ENCODE measurements at regions not wholly inside any gene's neighbourhood (a gene's known extent, or its start where the extent isn't known, plus 50 kb on each side); places are given as distances from the start of the nearest gene placed in this dataset.

- Mint-ChIP-seq H3K36me3 (ENCODE audit: unreplicated experiment) (peaks cover 1% of the 10 kb centered on the region), H3K4me3 (ENCODE audit: unreplicated experiment) (no peak overlapping the region), H3K4me1 (ENCODE audit: unreplicated experiment) (no peaks in the 10 kb centered on the region), H3K27me3 (ENCODE audit: unreplicated experiment) (peaks cover 24% of the 10 kb centered on the region), H3K9me3 (ENCODE audit: unreplicated experiment) (peaks cover 25% of the 10 kb centered on the region), H3K27ac (ENCODE audit: unreplicated experiment) (no peak overlapping the region)
- TF ChIP-seq, protein P1, sequence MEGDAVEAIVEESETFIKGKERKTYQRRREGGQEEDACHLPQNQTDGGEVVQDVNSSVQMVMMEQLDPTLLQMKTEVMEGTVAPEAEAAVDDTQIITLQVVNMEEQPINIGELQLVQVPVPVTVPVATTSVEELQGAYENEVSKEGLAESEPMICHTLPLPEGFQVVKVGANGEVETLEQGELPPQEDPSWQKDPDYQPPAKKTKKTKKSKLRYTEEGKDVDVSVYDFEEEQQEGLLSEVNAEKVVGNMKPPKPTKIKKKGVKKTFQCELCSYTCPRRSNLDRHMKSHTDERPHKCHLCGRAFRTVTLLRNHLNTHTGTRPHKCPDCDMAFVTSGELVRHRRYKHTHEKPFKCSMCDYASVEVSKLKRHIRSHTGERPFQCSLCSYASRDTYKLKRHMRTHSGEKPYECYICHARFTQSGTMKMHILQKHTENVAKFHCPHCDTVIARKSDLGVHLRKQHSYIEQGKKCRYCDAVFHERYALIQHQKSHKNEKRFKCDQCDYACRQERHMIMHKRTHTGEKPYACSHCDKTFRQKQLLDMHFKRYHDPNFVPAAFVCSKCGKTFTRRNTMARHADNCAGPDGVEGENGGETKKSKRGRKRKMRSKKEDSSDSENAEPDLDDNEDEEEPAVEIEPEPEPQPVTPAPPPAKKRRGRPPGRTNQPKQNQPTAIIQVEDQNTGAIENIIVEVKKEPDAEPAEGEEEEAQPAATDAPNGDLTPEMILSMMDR (IDR thresholded peaks at IDR 0.05): no peak
- DNase-seq (ENCODE audit: extremely low spot score, unreplicated experiment): no peak
Observed at GRCh38 chr10:113480081-113480360, 72.8 kb upstream of the HABP2 start.

GRCh38 chr10:113480851-113481502, 71.9 kb upstream of the HABP2 start:
- Mint-ChIP-seq H3K36me3 (ENCODE audit: unreplicated experiment) (peaks cover 1% of the 10 kb centered on the region), H3K4me1 (ENCODE audit: unreplicated experiment) (no peaks in the 10 kb centered on the region), H3K4me3 (ENCODE audit: unreplicated experiment) (no peak overlapping the region), H3K9me3 (ENCODE audit: unreplicated experiment) (peaks cover 25% of the 10 kb centered on the region), H3K27me3 (ENCODE audit: unreplicated experiment) (peaks cover 30% of the 10 kb centered on the region), H3K27ac (ENCODE audit: unreplicated experiment) (no peak overlapping the region)
- TF ChIP-seq, protein P1 (IDR thresholded peaks at IDR 0.05): no peak
- DNase-seq (ENCODE audit: extremely low spot score, unreplicated experiment): no peak

DNA sequence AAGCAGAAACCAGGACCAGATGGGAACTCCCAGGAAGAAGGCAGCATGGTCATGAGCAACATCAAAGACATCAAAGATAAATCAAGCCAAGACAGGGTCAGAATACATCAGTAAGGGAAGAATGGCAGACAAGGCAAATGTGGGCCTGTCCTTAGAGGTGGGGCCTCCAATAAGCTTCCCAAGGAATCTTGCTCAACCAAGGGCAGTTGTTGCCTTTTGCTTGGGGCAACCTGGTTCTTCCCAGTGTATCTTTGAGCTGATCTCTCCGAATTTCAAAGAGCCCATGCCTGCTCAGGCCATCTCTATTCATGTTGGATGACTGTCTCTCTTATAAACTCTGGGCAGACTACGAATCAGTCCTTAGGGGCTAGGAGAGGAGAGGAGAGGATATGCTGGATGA, 68.4 kb upstream of the HABP2 start:
- Mint-ChIP-seq H3K4me1 (ENCODE audit: unreplicated experiment) (no peaks in the 10 kb centered on the region), H3K27ac (ENCODE audit: unreplicated experiment) (no peak overlapping the region), H3K4me3 (ENCODE audit: unreplicated experiment) (no peak overlapping the region), H3K27me3 (ENCODE audit: unreplicated experiment) (peaks cover 45% of the 10 kb centered on the region), H3K9me3 (ENCODE audit: unreplicated experiment) (peaks cover 23% of the 10 kb centered on the region), H3K36me3 (ENCODE audit: unreplicated experiment) (peaks cover 1% of the 10 kb centered on the region)
- no peak for DNase-seq (ENCODE audit: extremely low spot score, unreplicated experiment)
- TF ChIP-seq, protein P1 (IDR thresholded peaks at IDR 0.05): no peak

GRCh38 chr10:113485736-113486135, 67.1 kb upstream of the HABP2 start:
- TF ChIP-seq, protein P1 (IDR thresholded peaks at IDR 0.05): no peak
- no peaks in the 10 kb centered on the region for H3K4me1 Mint-ChIP-seq (ENCODE audit: unreplicated experiment)
- H3K27ac Mint-ChIP-seq (ENCODE audit: unreplicated experiment): no peak overlapping the region
- no peaks in the 10 kb centered on the region for H3K36me3 Mint-ChIP-seq (ENCODE audit: unreplicated experiment)
- no peak overlapping the region for H3K4me3 Mint-ChIP-seq (ENCODE audit: unreplicated experiment)
- peaks cover 10% of the 10 kb centered on the region for H3K9me3 Mint-ChIP-seq (ENCODE audit: unreplicated experiment)
- DNase-seq (ENCODE audit: extremely low spot score, unreplicated experiment): no peak
- H3K27me3 Mint-ChIP-seq (ENCODE audit: unreplicated experiment): peaks cover 49% of the 10 kb centered on the region

DNA sequence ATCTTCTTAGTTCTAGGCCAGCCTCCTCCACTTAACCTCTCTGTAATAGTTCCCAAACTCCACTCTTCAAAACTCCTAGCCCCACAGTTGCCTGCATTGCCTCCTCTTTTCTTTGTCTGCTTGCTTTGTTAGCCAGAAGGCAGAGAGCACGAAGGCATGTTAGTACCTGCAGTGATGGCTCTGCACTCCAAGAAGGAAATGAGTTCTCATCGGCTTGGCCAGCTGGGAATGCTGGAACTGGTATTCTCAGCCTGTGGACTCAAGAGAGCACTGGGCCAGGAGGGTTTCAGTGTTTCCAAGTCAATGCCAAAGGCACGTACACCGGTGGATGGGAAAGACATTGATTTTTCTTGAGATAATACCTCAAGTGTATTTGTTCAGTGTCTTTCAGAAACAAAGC, 66.3 kb upstream of the HABP2 start:
- Mint-ChIP-seq H3K4me3 (ENCODE audit: unreplicated experiment) (no peak overlapping the region), H3K36me3 (ENCODE audit: unreplicated experiment) (no peaks in the 10 kb centered on the region), H3K4me1 (ENCODE audit: unreplicated experiment) (no peaks in the 10 kb centered on the region), H3K9me3 (ENCODE audit: unreplicated experiment) (peaks cover 4% of the 10 kb centered on the region), H3K27me3 (ENCODE audit: unreplicated experiment) (peaks cover 57% of the 10 kb centered on the region), H3K27ac (ENCODE audit: unreplicated experiment) (no peak overlapping the region)
- no peak for DNase-seq (ENCODE audit: extremely low spot score, unreplicated experiment)
- TF ChIP-seq, protein P1 (IDR thresholded peaks at IDR 0.05): no peak

Data from osteocyte (in vitro differentiated cells).